GM12878 (cell line): ENCODE measurements at regions not wholly inside any gene's neighbourhood (a gene's known extent, or its start where the extent isn't known, plus 50 kb on each side); places are given as distances from the start of the nearest gene placed in this dataset.

ENCODE experiments used
- ATAC-seq: fragments of 200-7000 bp; cut with Tn5 transposase; 3 replicates; pipeline ENCODE4 v1.9.1; 2020; ENCODE audit warnings: mild to moderate bottlenecking, moderate library complexity
- BruUV-seq: library from RNA; stranded (reverse); fragments of 400-500 nt; replicated peaks from 2 replicates; lab custom pipeline; 2021; lab: Mats Ljungman, UMichigan
- CTCF ChIA-PET: fragments of 300-600 bp; sonication (Branson Sonifier 250); formaldehyde crosslinking; extraction: SDS; loops from one replicate; lab custom pipeline; 2021; ENCODE audit warnings: inconsistent platforms; lab: Yijun Ruan, JAX
- POLR2A ChIA-PET: fragments of 350-600 bp; formaldehyde crosslinking; extraction: SDS; loops from one replicate; lab custom pipeline; 2021; ENCODE audit warnings: inconsistent platforms; lab: Charles Lee
- RAD21 ChIA-PET: fragments of 300-600 bp; sonication (Branson Sonifier 250); formaldehyde crosslinking; loops from one replicate; lab custom pipeline; 2023; ENCODE audit warnings: antibody characterized with exemption; ENCODE audit not compliant: unreplicated experiment; lab: Charles Lee
- SMC1A ChIA-PET: fragments of 300-600 bp; sonication (Branson Sonifier 250); formaldehyde crosslinking; loops from one replicate; lab custom pipeline; 2023; ENCODE audit not compliant: unreplicated experiment, uncharacterized antibody; lab: Charles Lee
- DNase-seq: peaks from one replicate; pipeline ENCODE4 v3.0.0-alpha.2; 2011; ENCODE audit warnings: low read depth, low spot score
- FAIRE-seq: peaks from 3 replicates; lab custom pipeline; 2011; peaks lifted over from hg19 to GRCh38; lab: Jason Lieb, UNC
- H2AFZ ChIP-seq: 2 replicates; pipeline ENCODE4 v1.6.0; 2011; ENCODE audit warnings: low read depth, low read length, control low read depth; ENCODE audit not compliant: control insufficient read depth
- H3K27ac ChIP-seq: 2 replicates; pipeline ENCODE4 v1.5.1; 2011; ENCODE audit warnings: control low read depth; ENCODE audit not compliant: control insufficient read depth, insufficient read depth
- H3K27me3 ChIP-seq, 2 experiments: replicated peaks in 1 of 2; 2 replicates each; pipeline versions ENCODE4 v1.6.0 to v1.6.1; 2011; ENCODE audit warnings: low read length in 1 of 2; ENCODE audit not compliant: control insufficient read depth in 2 of 2, insufficient read depth in 2 of 2
- H3K36me3 ChIP-seq, 2 experiments: 2 replicates each; pipeline ENCODE4 v1.5.1; 2011; ENCODE audit warnings: low read length in 1 of 2; ENCODE audit not compliant: control insufficient read depth in 2 of 2, insufficient read depth in 2 of 2
- H3K4me1 ChIP-seq: 2 replicates; pipeline ENCODE4 v1.6.1; 2011; ENCODE audit warnings: mild to moderate bottlenecking, low read length, moderate library complexity, mixed read lengths; ENCODE audit not compliant: control insufficient read depth, insufficient read depth
- H3K4me2 ChIP-seq: 2 replicates; pipeline ENCODE4 v1.6.0; 2011; ENCODE audit warnings: control low read depth; ENCODE audit not compliant: control insufficient read depth, insufficient read depth
- H3K4me3 ChIP-seq: fragments of 200-600 bp; sonication (generic); 2 replicates; pipeline ENCODE4 v1.5.1; 2016
- H3K79me2 ChIP-seq: 2 replicates; pipeline ENCODE4 v1.6.0; 2011; ENCODE audit warnings: low read length; ENCODE audit not compliant: control insufficient read depth, insufficient read depth
- H3K9ac ChIP-seq: 2 replicates; pipeline ENCODE4 v1.8.0; 2011; ENCODE audit warnings: low read length, control low read depth, mixed read lengths; ENCODE audit not compliant: control insufficient read depth, insufficient read depth
- H3K9me3 ChIP-seq: replicated peaks from 3 replicates; pipeline ENCODE4 v1.5.1; 2011; ENCODE audit warnings: mild to moderate bottlenecking, low read length; ENCODE audit not compliant: control insufficient read depth, insufficient read depth
- H4K20me1 ChIP-seq: 2 replicates; pipeline ENCODE4 v1.6.0; 2011; ENCODE audit not compliant: control insufficient read depth, insufficient read depth
- BHLHE40 ChIP-seq, 2 experiments: fragments of 450-650 bp in 1 of 2; IDR thresholded peaks; 2 replicates each; pipeline ENCODE4 v1.6.1; 2011 to 2017; ENCODE audit warnings: low read depth in 2 of 2, borderline replicate concordance in 1 of 2, improper control_type of control experiment in 1 of 2, low read length in 1 of 2, mild to moderate bottlenecking in 1 of 2
- CEBPB ChIP-seq, 2 experiments: fragments of 150-350 bp in 1 of 2; IDR thresholded peaks; 2 replicates each; pipeline ENCODE4 v1.6.1; 2012 to 2014; ENCODE audit warnings: low read depth in 2 of 2, low read length in 2 of 2, borderline replicate concordance in 1 of 2, inconsistent platforms in 1 of 2
- CREM ChIP-seq: IDR thresholded peaks from 2 replicates; pipeline ENCODE4 v1.6.1; 2014; ENCODE audit warnings: antibody characterized with exemption, low read depth
- IKZF2 ChIP-seq, 2 experiments: fragments of 450-650 bp; IDR thresholded peaks; 2 replicates each; pipeline ENCODE4 v1.6.1; 2017; ENCODE audit warnings: mild to moderate bottlenecking in 2 of 2, moderate library complexity in 2 of 2
- IRF5 ChIP-seq: fragments of 450-650 bp; IDR thresholded peaks from 2 replicates; pipeline ENCODE4 v1.6.1; 2017; ENCODE audit warnings: borderline replicate concordance
- RBBP5 ChIP-seq: fragments of 200-600 bp; sonication (generic); conservative IDR thresholded peaks from 2 replicates; pipeline ENCODE4 v1.6.1; 2016
- SUZ12 ChIP-seq: fragments of 200-600 bp; sonication (generic); IDR thresholded peaks from one replicate; pipeline ENCODE4 v1.6.1; 2018; ENCODE audit warnings: antibody characterized with exemption, mild to moderate bottlenecking; ENCODE audit not compliant: unreplicated experiment
- YY1 ChIP-seq: IDR thresholded peaks from 2 replicates; pipeline ENCODE4 v1.6.1; 2011; ENCODE audit warnings: low read depth, mild to moderate bottlenecking, low read length
- ZNF384 ChIP-seq: IDR thresholded peaks from 2 replicates; pipeline ENCODE4 v1.6.1; 2012; ENCODE audit warnings: low read depth, mild to moderate bottlenecking, low read length, improper control_type of control experiment, borderline replicate concordance
- ZNF592 ChIP-seq: fragments of 450-650 bp; IDR thresholded peaks from 2 replicates; pipeline ENCODE4 v1.6.1; 2017; ENCODE audit warnings: mild to moderate bottlenecking, moderate library complexity
- WGBS: methylation state at CpG from one replicate; pipeline ENCODE4 v1.1.6; 2016; ENCODE audit warnings: low lambda C conversion rate; ENCODE audit not compliant: insufficient replicate concordance, insufficient coverage; ENCODE audit errors: missing lambda C conversion rate; 5-methylcytosine and 5-hydroxymethylcytosine counted together
- in situ Hi-C: fragments of 300-500 bp; cut with MboI; formaldehyde crosslinking; loops from 9 replicates; pipeline ENCODE4 v1.14.3; 2018; ENCODE audit warnings: mixed read lengths
- intact Hi-C: fragments of 100-400 bp; cut with micrococcal nuclease; formaldehyde crosslinking; loops from one replicate; pipeline ENCODE4 v1.14.2; 2022; ENCODE audit not compliant: unreplicated experiment

- DNase-seq (no peak), FAIRE-seq (no peak), ATAC-seq (no peak)
- ChIA-PET CTCF (no interaction called here), POLR2A (no interaction called here), SMC1A (interaction anchor here (0.9 kb wide), 1 partner anchor 9 kb away, joined by 3 read pairs; no protein-coding TSS in a partner anchor), RAD21 (no interaction called here)
- Histone ChIP-seq H3K27me3 (no peaks in the 10 kb centered on the region), H3K4me2 (no peak overlapping the region), H2AFZ (no peak overlapping the region; the same call in 1 of the 2 replicates), H3K27ac (no peak overlapping the region), H4K20me1 (no peaks in the 10 kb centered on the region), H3K4me3 (no peak overlapping the region), H3K79me2 (no peaks in the 10 kb centered on the region), H3K4me1 (peaks cover 4% of the 10 kb centered on the region; the same call in 1 of the 2 replicates), H3K9me3 (no peaks in the 10 kb centered on the region; the same call in 2 of the 3 replicates), H3K36me3 (no peaks in the 10 kb centered on the region), H3K9ac (no peak overlapping the region)
- 6% methylated on average over 2 of the region's 2 CpGs for WGBS
- no TSS peak for BruUV-seq
- TF ChIP-seq CREM, result no peak
- TF ChIP-seq SUZ12, result no peak
- TF ChIP-seq ZNF592, result no peak
- no peak for TF ChIP-seq CEBPB (IDR thresholded peaks at IDR 0.05; ENCODE audit: borderline replicate concordance in 1 of 2, low read depth in 2 of 2, low read length in 2 of 2)
- TF ChIP-seq IRF5, result no peak
- no peak for TF ChIP-seq YY1
- TF ChIP-seq BHLHE40 (IDR thresholded peaks at IDR 0.05; ENCODE audit: borderline replicate concordance in 1 of 2, low read depth in 2 of 2, low read length in 1 of 2), result no peak
- TF ChIP-seq ZNF384, result no peak
- TF ChIP-seq RBBP5, result no peak
- no peak for TF ChIP-seq IKZF2 (IDR thresholded peaks at IDR 0.05)
- in situ Hi-C loops (no loop called here), intact Hi-C loops (no loop called here)
Observed at GRCh38 chr5:111952555-111952954, 195.6 kb upstream of the NREP start.
